Pancreas (tissue), 10 donors: ENCODE measurements at regions not wholly inside any gene's neighbourhood (a gene's known extent, or its start where the extent isn't known, plus 50 kb on each side); places are given as distances from the start of the nearest gene placed in this dataset.

Source experiments
- ATAC-seq, 4 donors: fragments of 200-7000 bp; cut with Tn5 transposase; one replicate each; pipeline versions ENCODE4 v1.8.0 to v1.9.1; 2020; ENCODE audit warnings: mild to moderate bottlenecking in 4 of 4, moderate library complexity in 4 of 4
- DNase-seq, 6 donors: peaks; one replicate each; pipeline ENCODE4 v3.0.0-alpha.2; 2020
- FAIRE-seq: peaks from 2 replicates; lab custom pipeline; 2012; peaks lifted over from hg19 to GRCh38; lab: Jason Lieb, UNC
- H3K27ac ChIP-seq, 4 donors: fragments of 200-600 bp; sonication (generic); 1 replicate in 3 of 4; 2 replicates in 1 of 4; pipeline versions ENCODE4 v1.5.0 to v1.8.0; 2020
- H3K27me3 ChIP-seq, 4 donors: fragments of 200-600 bp; one replicate each; pipeline ENCODE4 v1.8.0; 2021
- H3K36me3 ChIP-seq, 3 donors: fragments of 200-600 bp; sonication (generic) in 1 of 3; one replicate each; pipeline versions ENCODE4 v1.5.0 to v1.8.0; 2020 to 2021
- H3K4me1 ChIP-seq, 3 donors: fragments of 200-600 bp; one replicate each; pipeline ENCODE4 v1.8.0; 2021
- H3K4me3 ChIP-seq, 4 donors: fragments of 200-600 bp; sonication (generic) in 2 of 4; one replicate each; pipeline versions ENCODE4 v1.5.0 to v1.8.0; 2020 to 2021
- H3K9me3 ChIP-seq, 4 donors: fragments of 200-600 bp; one replicate each; pipeline ENCODE4 v1.8.0; 2021
- WGBS, 2 donors: extraction: QIAGEN DNeasy Blood & Tissue Kit; methylation state at CpG; one replicate each; pipeline ENCODE4 v1.1.7; 2013; 5-methylcytosine and 5-hydroxymethylcytosine counted together
- intact Hi-C, 3 donors: fragments of 100-400 bp; cut with DNase I; formaldehyde crosslinking; loops; one replicate each; pipeline versions ENCODE4 v1.11.1 to v1.14.2; 2022
- TF ChIP-seq, protein P1 (sequence below), 4 donors: fragments of 200-600 bp; sonication (generic) in 3 of 4; IDR thresholded peaks; one replicate each; pipeline versions ENCODE4 v1.5.0 to v1.8.0; 2021; ENCODE audit warnings: antibody characterized with exemption in 4 of 4
- donor health status: healthy with polysubstance abuse.
- donor health status: DM: no; HTN: no; CAD: no; lungs with moderate emphysema.
- donor health status: DM: no; HTN: no; CAD: no.
- donor health status: control.
- donor health status: control.
- donor health status: Bipolar disorder and iron deficiency.
- donor health status: DM: yes; HTN: yes; CAD: no.
- donor health status: DM: no; HTN: no; CAD: no.
- donor health status: DM: no; HTN: no; CAD: no.
- donor health status: DM: yes; HTN: yes; CAD: no.

DNA sequence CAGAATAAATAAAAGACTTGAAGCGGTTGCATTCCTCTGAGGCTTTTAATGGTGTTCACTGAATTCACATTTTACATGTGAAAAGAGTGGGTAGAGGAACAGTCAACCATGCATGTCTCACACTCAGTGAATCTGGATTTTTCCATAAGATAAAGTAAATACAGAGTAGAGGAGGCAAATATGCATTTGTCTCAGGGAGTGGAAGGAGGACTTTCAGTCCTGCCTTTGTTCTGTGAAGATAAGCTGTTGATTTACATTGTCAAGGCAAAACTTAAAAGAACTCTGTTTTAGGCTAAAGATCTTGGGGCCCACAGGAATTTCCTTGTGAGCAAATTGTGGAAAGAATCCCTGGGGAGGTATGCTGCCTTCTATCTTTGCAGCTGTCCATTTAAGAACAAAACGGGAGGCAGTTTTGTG is 825.3 kb upstream of the MBL2 start:
- peaks cover 0 to 7% (median 0%) of the 10 kb centered on the region in 3 donors for H3K4me1 ChIP-seq
- DNase-seq (no peak), FAIRE-seq (no peak), ATAC-seq (no peak)
- no peaks in the 10 kb centered on the region for H3K27me3 ChIP-seq
- intact Hi-C loops: no loop called here
- H3K27ac ChIP-seq: no peak overlapping the region
- H3K36me3 ChIP-seq: no peaks in the 10 kb centered on the region
- TF ChIP-seq, protein P1, sequence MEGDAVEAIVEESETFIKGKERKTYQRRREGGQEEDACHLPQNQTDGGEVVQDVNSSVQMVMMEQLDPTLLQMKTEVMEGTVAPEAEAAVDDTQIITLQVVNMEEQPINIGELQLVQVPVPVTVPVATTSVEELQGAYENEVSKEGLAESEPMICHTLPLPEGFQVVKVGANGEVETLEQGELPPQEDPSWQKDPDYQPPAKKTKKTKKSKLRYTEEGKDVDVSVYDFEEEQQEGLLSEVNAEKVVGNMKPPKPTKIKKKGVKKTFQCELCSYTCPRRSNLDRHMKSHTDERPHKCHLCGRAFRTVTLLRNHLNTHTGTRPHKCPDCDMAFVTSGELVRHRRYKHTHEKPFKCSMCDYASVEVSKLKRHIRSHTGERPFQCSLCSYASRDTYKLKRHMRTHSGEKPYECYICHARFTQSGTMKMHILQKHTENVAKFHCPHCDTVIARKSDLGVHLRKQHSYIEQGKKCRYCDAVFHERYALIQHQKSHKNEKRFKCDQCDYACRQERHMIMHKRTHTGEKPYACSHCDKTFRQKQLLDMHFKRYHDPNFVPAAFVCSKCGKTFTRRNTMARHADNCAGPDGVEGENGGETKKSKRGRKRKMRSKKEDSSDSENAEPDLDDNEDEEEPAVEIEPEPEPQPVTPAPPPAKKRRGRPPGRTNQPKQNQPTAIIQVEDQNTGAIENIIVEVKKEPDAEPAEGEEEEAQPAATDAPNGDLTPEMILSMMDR (IDR thresholded peaks at IDR 0.05): no peak
- no peak overlapping the region for H3K4me3 ChIP-seq
- H3K9me3 ChIP-seq: no peaks in the 10 kb centered on the region
- WGBS, 2 donors: 66 to 72% methylated on average over 2 of the region's 2 CpGs

DNA sequence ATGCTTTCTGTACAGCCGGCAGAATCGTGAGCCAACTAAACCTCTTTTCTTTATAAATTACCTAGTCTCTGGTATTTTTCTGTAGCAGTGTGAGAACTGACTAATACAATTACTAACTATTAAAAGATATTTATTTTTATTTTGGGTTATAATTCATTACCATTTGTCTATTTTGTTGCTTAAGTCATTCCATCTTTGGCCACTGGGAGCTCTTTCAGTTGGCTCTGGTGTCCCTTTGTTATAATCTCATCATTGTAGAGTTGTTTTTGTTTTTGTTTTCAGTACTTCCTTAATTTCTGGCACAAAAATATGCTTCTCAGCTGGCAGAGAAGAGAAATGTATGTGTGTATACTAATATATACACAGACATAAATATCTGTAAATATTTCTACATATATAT is 807.9 kb upstream of the MBL2 start:
- no peak for FAIRE-seq
- no peak overlapping the region for H3K4me3 ChIP-seq
- H3K36me3 ChIP-seq: no peaks in the 10 kb centered on the region
- DNase-seq: no peak
- intact Hi-C loops: no loop called here
- no peaks in the 10 kb centered on the region for H3K4me1 ChIP-seq
- H3K9me3 ChIP-seq: no peaks in the 10 kb centered on the region
- WGBS, 2 donors: 87 to 96% methylated on average over 2 of the region's 2 CpGs
- H3K27ac ChIP-seq: no peak overlapping the region
- TF ChIP-seq, protein P1 (IDR thresholded peaks at IDR 0.05): no peak
- H3K27me3 ChIP-seq: no peaks in the 10 kb centered on the region
- no peak for ATAC-seq

GRCh38 chr10:53579773-53580172 is 807.2 kb upstream of the MBL2 start:
- Histone ChIP-seq H3K27me3 (no peaks in the 10 kb centered on the region), H3K4me1 (no peaks in the 10 kb centered on the region), H3K4me3 (no peak overlapping the region), H3K36me3 (no peaks in the 10 kb centered on the region), H3K27ac (no peak overlapping the region), H3K9me3 (no peaks in the 10 kb centered on the region)
- DNase-seq (no peak), ATAC-seq (no peak), FAIRE-seq (no peak)
- TF ChIP-seq, protein P1 (IDR thresholded peaks at IDR 0.05): no peak
- WGBS, 2 donors: 66 to 73% methylated on average over 1 of the region's 1 CpG
- intact Hi-C loops: no loop called here

GRCh38 chr10:53574024-53574423 is 801.4 kb upstream of the MBL2 start:
- intact Hi-C loops: no loop called here
- no peak for ATAC-seq
- 61 to 74% methylated on average over 3 of the region's 3 CpGs for WGBS, 2 donors
- H3K27ac ChIP-seq: no peak overlapping the region
- TF ChIP-seq, protein P1 (IDR thresholded peaks at IDR 0.05): no peak
- FAIRE-seq: no peak
- H3K4me3 ChIP-seq: no peak overlapping the region
- H3K27me3 ChIP-seq: no peaks in the 10 kb centered on the region
- DNase-seq: no peak
- no peaks in the 10 kb centered on the region for H3K4me1 ChIP-seq
- no peaks in the 10 kb centered on the region for H3K9me3 ChIP-seq
- H3K36me3 ChIP-seq: no peaks in the 10 kb centered on the region

GRCh38 chr10:53573498-53573897 is 800.9 kb upstream of the MBL2 start:
- TF ChIP-seq, protein P1 (IDR thresholded peaks at IDR 0.05): no peak
- DNase-seq: no peak
- no peaks in the 10 kb centered on the region for H3K36me3 ChIP-seq
- H3K4me1 ChIP-seq: no peaks in the 10 kb centered on the region
- no peak overlapping the region for H3K27ac ChIP-seq
- no peak for FAIRE-seq
- ATAC-seq: no peak
- no peaks in the 10 kb centered on the region for H3K27me3 ChIP-seq
- intact Hi-C loops: no loop called here
- H3K9me3 ChIP-seq: no peaks in the 10 kb centered on the region
- H3K4me3 ChIP-seq: no peak overlapping the region
